Body of pancreas (tissue), 4 donors: ENCODE measurements at regions not wholly inside any gene's neighbourhood (a gene's known extent, or its start where the extent isn't known, plus 50 kb on each side); places are given as distances from the start of the nearest gene placed in this dataset.

Experiments used
- CTCF ChIP-seq, 7 experiments: fragments of 450-650 bp in 4 of 7; fragments of 200-600 bp in 3 of 7; sonication (generic) in 3 of 7; IDR thresholded peaks; one replicate each; pipeline ENCODE4 v1.5.1; 2016 to 2019; ENCODE audit warnings: antibody characterized with exemption in 7 of 7
- POLR2A ChIP-seq, 3 donors: fragments of 450-650 bp; IDR thresholded peaks; one replicate each; pipeline ENCODE4 v1.6.1; 2016; ENCODE audit warnings: antibody characterized with exemption in 3 of 3, mild to moderate bottlenecking in 2 of 3

DNA sequence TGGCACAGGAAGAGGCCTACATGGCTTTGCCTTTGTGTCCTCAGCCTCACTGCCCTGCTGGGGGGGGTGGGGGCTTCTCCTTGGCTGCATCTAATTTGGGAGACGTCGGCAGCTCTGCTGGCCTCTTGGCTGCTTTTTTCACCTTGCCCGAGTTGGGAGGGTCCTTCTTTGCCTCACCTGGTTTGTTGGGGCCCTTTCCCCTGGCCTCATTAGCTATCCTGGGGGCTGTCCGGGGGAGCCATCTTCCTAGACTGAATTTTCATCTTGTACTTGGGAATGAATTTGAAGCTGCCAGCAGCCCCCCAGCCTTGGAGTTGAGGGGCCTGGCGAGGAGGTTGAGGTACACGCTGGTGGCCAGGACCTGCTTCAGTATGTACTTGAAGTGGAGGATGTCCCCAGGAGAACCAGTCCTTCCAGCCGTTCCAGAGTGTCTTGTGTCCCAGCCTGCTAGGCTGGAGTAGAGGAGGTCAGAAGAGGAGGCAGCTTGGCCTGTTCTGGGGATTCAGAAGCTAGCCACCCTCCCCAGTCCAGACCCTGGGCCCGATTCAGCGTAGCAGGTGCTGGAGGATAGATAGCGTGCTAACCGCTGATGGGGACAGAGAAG lies 70.7 kb upstream of the VASH1 start:
- TF ChIP-seq CTCF (IDR thresholded peaks at IDR 0.05) (no peak), POLR2A (IDR thresholded peaks at IDR 0.05) (no peak)
